K562 (cell line): ENCODE measurements at regions not wholly inside any gene's neighbourhood (a gene's known extent, or its start where the extent isn't known, plus 50 kb on each side); places are given as distances from the start of the nearest gene placed in this dataset.
A peak's percentile ranks its signal among the peaks of the same experiment; 100 is the strongest.

Source experiments
- ATAC-seq: fragments of 200-7000 bp; cut with Tn5 transposase; 3 replicates; pipeline ENCODE4 v1.9.1; 2020; ENCODE audit warnings: moderate library complexity
- BruUV-seq: library from RNA; stranded (reverse); fragments of 400-500 nt; replicated peaks from 2 replicates; lab custom pipeline; 2021; lab: Mats Ljungman, UMichigan
- CTCF ChIA-PET: fragments of 300-600 bp; formaldehyde crosslinking; extraction: SDS; loops from one replicate; lab custom pipeline; 2021; ENCODE audit warnings: low intra/inter-chr PET ratio; lab: Yijun Ruan, JAX
- POLR2A ChIA-PET: fragments of 300-600, 350-650 bp; sonication (Branson Sonifier 250); formaldehyde crosslinking; extraction: SDS; loops from one replicate; lab custom pipeline; 2021; ENCODE audit warnings: antibody characterized with exemption, inconsistent platforms; lab: Yijun Ruan, JAX
- DNase-seq, 4 experiments: peaks; one replicate each; pipeline versions ENCODE4 v3.0.0 to v3.0.0-alpha.2; 2011 to 2018; ENCODE audit warnings: low spot score in 3 of 4, mixed read lengths in 3 of 4; ENCODE audit errors: extremely low read depth in 1 of 4
- FAIRE-seq: peaks from 2 replicates; lab custom pipeline; 2011; peaks lifted over from hg19 to GRCh38; lab: Jason Lieb, UNC
- H2AFZ ChIP-seq: 2 replicates; pipeline ENCODE4 v1.6.0; 2011; ENCODE audit warnings: low read depth, low read length, control low read depth, inconsistent platforms
- H3K27ac ChIP-seq: fragments of 200-600 bp; 3 replicates; pipeline ENCODE4 v1.8.0; 2011; ENCODE audit warnings: low read depth, mild to moderate bottlenecking, control low read depth, inconsistent platforms, low read length, moderate library complexity, mixed read lengths; ENCODE audit errors: extremely low read depth
- H3K27me3 ChIP-seq, 2 experiments: fragments of 300-600 bp in 1 of 2; 2 replicates in 1 of 2; 3 replicates in 1 of 2; pipeline versions ENCODE4 v1.6.0 to v1.8.0; 2011; ENCODE audit warnings: inconsistent platforms in 2 of 2, low read length in 2 of 2, mild to moderate bottlenecking in 1 of 2, mixed read lengths in 1 of 2, moderate library complexity in 1 of 2; ENCODE audit not compliant: control insufficient read depth in 2 of 2, insufficient read depth in 2 of 2
- H3K36me3 ChIP-seq: fragments of 300-600 bp; 3 replicates; pipeline ENCODE4 v1.8.0; 2011; ENCODE audit warnings: mild to moderate bottlenecking, low read length, inconsistent platforms; ENCODE audit not compliant: control insufficient read depth, insufficient read depth
- H3K4me1 ChIP-seq, 2 experiments: fragments of 200-600 bp in 1 of 2; replicated peaks in 1 of 2; 2 replicates in 1 of 2; 3 replicates in 1 of 2; pipeline versions ENCODE4 v1.5.1 to v1.8.0; 2011; ENCODE audit warnings: inconsistent platforms in 2 of 2, low read length in 2 of 2, mild to moderate bottlenecking in 1 of 2, mixed read lengths in 1 of 2, moderate library complexity in 1 of 2; ENCODE audit not compliant: control insufficient read depth in 2 of 2, insufficient read depth in 2 of 2
- H3K4me2 ChIP-seq: 2 replicates; pipeline ENCODE4 v1.6.1; 2011; ENCODE audit warnings: low read length, control low read depth, inconsistent platforms, mixed read lengths; ENCODE audit not compliant: insufficient read depth
- H3K4me3 ChIP-seq: fragments of 200-600 bp; sonication (generic), shearing (Covaris generic); 2 replicates; pipeline ENCODE4 v1.5.1; 2016; ENCODE audit warnings: control low read depth, inconsistent platforms
- H3K79me2 ChIP-seq: fragments of 200-600 bp; 3 replicates; pipeline ENCODE4 v1.8.0; 2011; ENCODE audit warnings: low read length, inconsistent platforms; ENCODE audit not compliant: control insufficient read depth, insufficient read depth
- H3K9ac ChIP-seq, 2 experiments: 2 replicates each; pipeline versions ENCODE4 v1.6.0 to v1.6.1; 2011; ENCODE audit warnings: low read depth in 2 of 2, low read length in 2 of 2, control low read depth in 1 of 2, inconsistent platforms in 1 of 2, mild to moderate bottlenecking in 1 of 2, mixed read lengths in 1 of 2; ENCODE audit not compliant: insufficient read depth in 1 of 2
- H3K9me1 ChIP-seq: one replicate; pipeline ENCODE4 v1.6.0; 2011; ENCODE audit warnings: inconsistent platforms, mild to moderate bottlenecking, low read length, moderate library complexity; ENCODE audit not compliant: control insufficient read depth, insufficient read depth
- H3K9me3 ChIP-seq: replicated peaks from 2 replicates; pipeline ENCODE4 v1.5.1; 2011; ENCODE audit warnings: low read depth, low read length, inconsistent platforms; ENCODE audit not compliant: control insufficient read depth, insufficient read depth
- H4K20me1 ChIP-seq: replicated peaks from 2 replicates; pipeline ENCODE4 v1.6.1; 2011; ENCODE audit warnings: low read length, inconsistent platforms, mixed read lengths; ENCODE audit not compliant: control insufficient read depth, insufficient read depth
- ILK ChIP-seq: fragments of 450-650 bp; IDR thresholded peaks from 2 replicates; pipeline ENCODE4 v1.6.1; 2016; ENCODE audit warnings: missing genetic modification characterization, low read depth, mild to moderate bottlenecking, missing compliant biosample characterization, moderate library complexity, borderline replicate concordance
- NELFE ChIP-seq: IDR thresholded peaks from 2 replicates; pipeline ENCODE4 v1.6.1; 2011; ENCODE audit warnings: mild to moderate bottlenecking; ENCODE audit not compliant: insufficient read depth, insufficient read length
- NFYB ChIP-seq: IDR thresholded peaks from 2 replicates; pipeline ENCODE4 v1.6.1; 2011; ENCODE audit warnings: mild to moderate bottlenecking, moderate library complexity; ENCODE audit not compliant: insufficient read length; ENCODE audit errors: extremely low read depth
- TCF7L2 ChIP-seq: fragments of 150-350 bp; IDR thresholded peaks from 2 replicates; pipeline ENCODE4 v1.6.1; 2016; ENCODE audit warnings: low read depth, mild to moderate bottlenecking, low read length, moderate library complexity
- THAP7 ChIP-seq: fragments of 250-450 bp; sonication (Bioruptor Pico); IDR thresholded peaks from 2 replicates; pipeline ENCODE4 v1.5.0; 2021
- USF2 ChIP-seq: sonication (generic); formaldehyde crosslinking; IDR thresholded peaks from 2 replicates; pipeline ENCODE4 v1.5.0; 2020; ENCODE audit warnings: missing genetic modification reagents
- ZBTB9 ChIP-seq: fragments of 450-650 bp; formaldehyde crosslinking; IDR thresholded peaks from 2 replicates; pipeline ENCODE4 v1.4.0; 2020; ENCODE audit warnings: mild to moderate bottlenecking, moderate library complexity
- ZNF79 ChIP-seq: fragments of 250-450 bp; sonication (Bioruptor Pico); IDR thresholded peaks from 2 replicates; pipeline ENCODE4 v1.4.0; 2020; ENCODE audit warnings: low read depth, mild to moderate bottlenecking, moderate library complexity
- WGBS: fragments of 100-300 bp; shearing (Covaris generic); methylation state at CpG from one replicate; pipeline ENCODE4 v1.1.6; 2016; ENCODE audit warnings: low coverage, mixed read lengths; ENCODE audit not compliant: insufficient coverage; ENCODE audit errors: missing lambda C conversion rate; 5-methylcytosine and 5-hydroxymethylcytosine counted together
- in situ Hi-C: fragments of 300-500 bp; cut with MboI; formaldehyde crosslinking; loops from 4 replicates; pipeline ENCODE4 v1.15.0; 2018; ENCODE audit warnings: inconsistent platforms, mixed read lengths
- intact Hi-C: fragments of 100-400 bp; cut with micrococcal nuclease; formaldehyde crosslinking; loops from 2 replicates; pipeline ENCODE4 v1.14.2; 2022
- TF ChIP-seq, protein P1 (sequence below): sonication (generic); formaldehyde crosslinking; IDR thresholded peaks from 2 replicates; pipeline ENCODE4 v1.8.1; 2023; ENCODE audit warnings: mild to moderate bottlenecking, missing genetic modification reagents, moderate library complexity
- TF ChIP-seq, protein P2 (sequence below): sonication (generic); formaldehyde crosslinking; IDR thresholded peaks from 2 replicates; pipeline ENCODE4 v1.8.1; 2023; ENCODE audit warnings: missing genetic modification reagents, mild to moderate bottlenecking, borderline replicate concordance

GRCh38 chr19:28578786-28579505 is 634.0 kb downstream of the UQCRFS1 start:
- Histone ChIP-seq H3K9me3 (no peaks in the 10 kb centered on the region), H3K9me1 (no peaks in the 10 kb centered on the region), H3K27me3 (no peaks in the 10 kb centered on the region), H3K36me3 (no peaks in the 10 kb centered on the region), H3K4me1 (peaks cover 8 to 30% of the 10 kb centered on the region in 2 experiments; a peak in 4 of 5 replicates), H3K27ac (no peak overlapping the region), H2AFZ (no peak overlapping the region), H3K4me3 (no peak overlapping the region), H4K20me1 (no peaks in the 10 kb centered on the region), H3K4me2 (no peak overlapping the region), H3K9ac (no peak overlapping the region), H3K79me2 (no peaks in the 10 kb centered on the region)
- CTCF ChIA-PET: no interaction called here
- WGBS: 44% methylated on average over 6 of the region's 6 CpGs
- no peak for ATAC-seq
- FAIRE-seq: no peak
- POLR2A ChIA-PET: interaction anchor here (0.6 to 1.7 kb wide), 4 partner anchors 9 to 36 kb away, joined by 3 to 4 read pairs (median 3); no protein-coding TSS in a partner anchor
- peak in 2 of 4 experiments; percentile 54 to 67 for DNase-seq
- no TSS peak for BruUV-seq
- in situ Hi-C loops: no loop called here
- intact Hi-C loops: no loop called here
- TF ChIP-seq ZNF79 (no peak), NFYB (peak; percentile 2), TCF7L2 (no peak), ILK (no peak), THAP7 (no peak), NELFE (no peak), USF2 (CRISPR knock-in tag) (peak; percentile 72), ZBTB9 (CRISPR knock-in tag) (no peak)
- TF ChIP-seq, protein P1, sequence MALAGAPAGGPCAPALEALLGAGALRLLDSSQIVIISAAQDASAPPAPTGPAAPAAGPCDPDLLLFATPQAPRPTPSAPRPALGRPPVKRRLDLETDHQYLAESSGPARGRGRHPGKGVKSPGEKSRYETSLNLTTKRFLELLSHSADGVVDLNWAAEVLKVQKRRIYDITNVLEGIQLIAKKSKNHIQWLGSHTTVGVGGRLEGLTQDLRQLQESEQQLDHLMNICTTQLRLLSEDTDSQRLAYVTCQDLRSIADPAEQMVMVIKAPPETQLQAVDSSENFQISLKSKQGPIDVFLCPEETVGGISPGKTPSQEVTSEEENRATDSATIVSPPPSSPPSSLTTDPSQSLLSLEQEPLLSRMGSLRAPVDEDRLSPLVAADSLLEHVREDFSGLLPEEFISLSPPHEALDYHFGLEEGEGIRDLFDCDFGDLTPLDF (CRISPR knock-in tag): no peak
- TF ChIP-seq, protein P2, sequence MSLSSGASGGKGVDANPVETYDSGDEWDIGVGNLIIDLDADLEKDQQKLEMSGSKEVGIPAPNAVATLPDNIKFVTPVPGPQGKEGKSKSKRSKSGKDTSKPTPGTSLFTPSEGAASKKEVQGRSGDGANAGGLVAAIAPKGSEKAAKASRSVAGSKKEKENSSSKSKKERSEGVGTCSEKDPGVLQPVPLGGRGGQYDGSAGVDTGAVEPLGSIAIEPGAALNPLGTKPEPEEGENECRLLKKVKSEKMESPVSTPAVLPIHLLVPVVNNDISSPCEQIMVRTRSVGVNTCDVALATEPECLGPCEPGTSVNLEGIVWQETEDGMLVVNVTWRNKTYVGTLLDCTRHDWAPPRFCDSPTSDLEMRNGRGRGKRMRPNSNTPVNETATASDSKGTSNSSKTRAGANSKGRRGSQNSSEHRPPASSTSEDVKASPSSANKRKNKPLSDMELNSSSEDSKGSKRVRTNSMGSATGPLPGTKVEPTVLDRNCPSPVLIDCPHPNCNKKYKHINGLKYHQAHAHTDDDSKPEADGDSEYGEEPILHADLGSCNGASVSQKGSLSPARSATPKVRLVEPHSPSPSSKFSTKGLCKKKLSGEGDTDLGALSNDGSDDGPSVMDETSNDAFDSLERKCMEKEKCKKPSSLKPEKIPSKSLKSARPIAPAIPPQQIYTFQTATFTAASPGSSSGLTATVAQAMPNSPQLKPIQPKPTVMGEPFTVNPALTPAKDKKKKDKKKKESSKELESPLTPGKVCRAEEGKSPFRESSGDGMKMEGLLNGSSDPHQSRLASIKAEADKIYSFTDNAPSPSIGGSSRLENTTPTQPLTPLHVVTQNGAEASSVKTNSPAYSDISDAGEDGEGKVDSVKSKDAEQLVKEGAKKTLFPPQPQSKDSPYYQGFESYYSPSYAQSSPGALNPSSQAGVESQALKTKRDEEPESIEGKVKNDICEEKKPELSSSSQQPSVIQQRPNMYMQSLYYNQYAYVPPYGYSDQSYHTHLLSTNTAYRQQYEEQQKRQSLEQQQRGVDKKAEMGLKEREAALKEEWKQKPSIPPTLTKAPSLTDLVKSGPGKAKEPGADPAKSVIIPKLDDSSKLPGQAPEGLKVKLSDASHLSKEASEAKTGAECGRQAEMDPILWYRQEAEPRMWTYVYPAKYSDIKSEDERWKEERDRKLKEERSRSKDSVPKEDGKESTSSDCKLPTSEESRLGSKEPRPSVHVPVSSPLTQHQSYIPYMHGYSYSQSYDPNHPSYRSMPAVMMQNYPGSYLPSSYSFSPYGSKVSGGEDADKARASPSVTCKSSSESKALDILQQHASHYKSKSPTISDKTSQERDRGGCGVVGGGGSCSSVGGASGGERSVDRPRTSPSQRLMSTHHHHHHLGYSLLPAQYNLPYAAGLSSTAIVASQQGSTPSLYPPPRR (CRISPR knock-in tag): no peak
